Muscle of arm (tissue), 1 donor: ENCODE measurements at regions not wholly inside any gene's neighbourhood (a gene's known extent, or its start where the extent isn't known, plus 50 kb on each side); places are given as distances from the start of the nearest gene placed in this dataset.

Source experiments
- DNase-seq: peaks from one replicate; pipeline ENCODE4 v3.0.0-alpha.2; 2013

GRCh38 chr2:145723872-145724271, 1204.0 kb upstream of the ZEB2 start:
- no peak for DNase-seq

GRCh38 chr2:145721681-145722080, 1201.8 kb upstream of the ZEB2 start:
- DNase-seq, result no peak

GRCh38 chr2:145715601-145716000, 1195.7 kb upstream of the ZEB2 start:
- no peak for DNase-seq

- DNase-seq, result no peak
Observed at GRCh38 chr2:145710303-145710702, 1190.4 kb upstream of the ZEB2 start.

GRCh38 chr2:145702305-145702704, 1182.4 kb upstream of the ZEB2 start:
- no peak for DNase-seq

GRCh38 chr2:145692971-145693478, 1173.1 kb upstream of the ZEB2 start:
- no peak for DNase-seq

- DNase-seq, result no peak
Observed at GRCh38 chr2:145691659-145692058, 1171.7 kb upstream of the ZEB2 start.

GRCh38 chr2:145690183-145690778, 1170.4 kb upstream of the ZEB2 start:
- DNase-seq, result no peak

- DNase-seq, result no peak
Observed at GRCh38 chr2:145689277-145689676, 1169.4 kb upstream of the ZEB2 start.

GRCh38 chr2:145688156-145688555, 1168.2 kb upstream of the ZEB2 start:
- no peak for DNase-seq

GRCh38 chr2:145687442-145688134, 1167.7 kb upstream of the ZEB2 start:
- DNase-seq, result no peak

- DNase-seq, result no peak
Observed at GRCh38 chr2:145685383-145686050, 1165.6 kb upstream of the ZEB2 start.

GRCh38 chr2:145682546-145683157, 1162.7 kb upstream of the ZEB2 start:
- DNase-seq, result no peak

- no peak for DNase-seq
Observed at GRCh38 chr2:145680276-145680675, 1160.4 kb upstream of the ZEB2 start.

GRCh38 chr2:145677371-145677770, 1157.5 kb upstream of the ZEB2 start:
- no peak for DNase-seq

- DNase-seq, result no peak
Observed at GRCh38 chr2:145674705-145675104, 1154.8 kb upstream of the ZEB2 start.

- DNase-seq, result no peak
Observed at GRCh38 chr2:145669301-145669700, 1149.4 kb upstream of the ZEB2 start.

GRCh38 chr2:145666552-145666951, 1146.6 kb upstream of the ZEB2 start:
- DNase-seq, result no peak

GRCh38 chr2:145657265-145657664, 1137.3 kb upstream of the ZEB2 start:
- DNase-seq, result no peak

- no peak for DNase-seq
Observed at GRCh38 chr2:145655165-145655765, 1135.3 kb upstream of the ZEB2 start.

GRCh38 chr2:145654746-145655145, 1134.8 kb upstream of the ZEB2 start:
- DNase-seq, result no peak

- DNase-seq, result no peak
Observed at GRCh38 chr2:145654156-145654555, 1134.2 kb upstream of the ZEB2 start.
